IMR-90 (cell line): ENCODE measurements at regions not wholly inside any gene's neighbourhood (a gene's known extent, or its start where the extent isn't known, plus 50 kb on each side); places are given as distances from the start of the nearest gene placed in this dataset.
A peak's percentile ranks its signal among the peaks of the same experiment; 100 is the strongest.

Experiments
- ATAC-seq: fragments of 200-7000 bp; cut with Tn5 transposase; 2 replicates; pipeline ENCODE4 v1.9.1; 2020; ENCODE audit warnings: low read depth, mild to moderate bottlenecking, moderate library complexity
- BruUV-seq: library from RNA; stranded (reverse); fragments of 400-500 nt; replicated peaks from 2 replicates; lab custom pipeline; 2021; lab: Mats Ljungman, UMichigan
- CTCF ChIA-PET: fragments of 300-600 bp; formaldehyde crosslinking; extraction: SDS; loops from one replicate; lab custom pipeline; 2021; ENCODE audit warnings: antibody characterized with exemption; lab: Yijun Ruan, JAX
- POLR2A ChIA-PET: fragments of 300-600 bp; sonication (Branson Sonifier 250); formaldehyde crosslinking; loops from one replicate; lab custom pipeline; 2022; ENCODE audit warnings: antibody characterized with exemption; ENCODE audit not compliant: unreplicated experiment; lab: Charles Lee
- DNase-seq: peaks from one replicate; pipeline ENCODE4 v3.0.0; 2013
- H2AFZ ChIP-seq: replicated peaks from 2 replicates; pipeline ENCODE3; 2013; ENCODE audit warnings: low read length, mild to moderate bottlenecking; ENCODE audit not compliant: poor library complexity
- H2AK5ac ChIP-seq: 2 replicates; pipeline ENCODE4 v1.6.1; 2013; ENCODE audit warnings: low read depth, low read length, inconsistent platforms
- H2AK9ac ChIP-seq: replicated peaks from 2 replicates; pipeline ENCODE3; 2013; ENCODE audit warnings: mild to moderate bottlenecking, low read depth, low read length, moderate library complexity; ENCODE audit not compliant: poor library complexity
- H2BK120ac ChIP-seq: 2 replicates; pipeline ENCODE4 v1.6.1; 2013; ENCODE audit warnings: low read depth, low read length, inconsistent platforms
- H2BK15ac ChIP-seq: 3 replicates; pipeline ENCODE4 v1.6.1; 2013; ENCODE audit warnings: low read depth, low read length, inconsistent platforms
- H2BK20ac ChIP-seq: 2 replicates; pipeline ENCODE4 v1.6.1; 2013; ENCODE audit warnings: low read depth, mild to moderate bottlenecking, inconsistent platforms, low read length, moderate library complexity
- H2BK5ac ChIP-seq: 2 replicates; pipeline ENCODE4 v1.6.1; 2013; ENCODE audit warnings: mild to moderate bottlenecking, low read depth, low read length, inconsistent platforms; ENCODE audit not compliant: poor library complexity, severe bottlenecking
- H3K14ac ChIP-seq: replicated peaks from 2 replicates; pipeline ENCODE4 v1.6.1; 2013; ENCODE audit warnings: low read depth, low read length, inconsistent platforms
- H3K18ac ChIP-seq: 2 replicates; pipeline ENCODE4 v1.6.1; 2013; ENCODE audit warnings: low read depth, low read length, control low read depth
- H3K23ac ChIP-seq: 2 replicates; pipeline ENCODE4 v1.6.1; 2013; ENCODE audit warnings: low read depth, low read length, inconsistent platforms
- H3K27ac ChIP-seq: 2 replicates; pipeline ENCODE4 v1.5.1; 2013; ENCODE audit warnings: mild to moderate bottlenecking, control low read depth, low read length; ENCODE audit not compliant: insufficient read depth
- H3K27me3 ChIP-seq: 2 replicates; pipeline ENCODE4 v1.6.1; 2013; ENCODE audit warnings: low read length; ENCODE audit not compliant: control insufficient read depth, insufficient read depth
- H3K36me3 ChIP-seq: 2 replicates; pipeline ENCODE4 v1.6.1; 2013; ENCODE audit warnings: low read length, mixed read lengths; ENCODE audit not compliant: control insufficient read depth, insufficient read depth
- H3K4ac ChIP-seq: 2 replicates; pipeline ENCODE4 v1.6.1; 2013; ENCODE audit warnings: low read depth, low read length, inconsistent platforms
- H3K4me1 ChIP-seq: 2 replicates; pipeline ENCODE4 v1.6.1; 2013; ENCODE audit warnings: low read length, mixed read lengths; ENCODE audit not compliant: control insufficient read depth, insufficient read depth
- H3K4me2 ChIP-seq: 2 replicates; pipeline ENCODE4 v1.6.1; 2013; ENCODE audit warnings: low read depth, mild to moderate bottlenecking, control low read depth, low read length, moderate library complexity
- H3K4me3 ChIP-seq: 2 replicates; pipeline ENCODE4 v1.5.1; 2013; ENCODE audit warnings: low read depth, mild to moderate bottlenecking, control low read depth, low read length, moderate library complexity; ENCODE audit not compliant: insufficient read depth
- H3K56ac ChIP-seq: 2 replicates; pipeline ENCODE4 v1.6.1; 2013; ENCODE audit warnings: low read length, inconsistent platforms; ENCODE audit not compliant: insufficient read depth; ENCODE audit errors: extremely low read depth
- H3K79me1 ChIP-seq, 2 experiments: 2 replicates each; pipeline ENCODE4 v1.6.1; 2013; ENCODE audit warnings: low read length in 2 of 2, inconsistent platforms in 1 of 2, low read depth in 1 of 2
- H3K9ac ChIP-seq: 2 replicates; pipeline ENCODE4 v1.6.1; 2013; ENCODE audit warnings: low read depth, low read length, control low read depth
- H3K9me1 ChIP-seq: 2 replicates; pipeline ENCODE4 v1.6.1; 2013; ENCODE audit warnings: low read length, inconsistent platforms; ENCODE audit not compliant: insufficient read depth
- H3K9me3 ChIP-seq: 2 replicates; pipeline ENCODE4 v1.6.1; 2013; ENCODE audit warnings: low read length; ENCODE audit not compliant: control insufficient read depth, insufficient read depth
- H4K20me1 ChIP-seq: 2 replicates; pipeline ENCODE4 v1.6.1; 2013; ENCODE audit warnings: low read length, inconsistent platforms; ENCODE audit not compliant: insufficient read depth
- H4K5ac ChIP-seq: 2 replicates; pipeline ENCODE4 v1.6.1; 2013; ENCODE audit warnings: mild to moderate bottlenecking, low read depth, low read length, control low read depth
- H4K8ac ChIP-seq, 2 experiments: 2 replicates each; pipeline ENCODE4 v1.6.1; 2013; ENCODE audit warnings: low read depth in 2 of 2, low read length in 2 of 2, control low read depth in 1 of 2, inconsistent platforms in 1 of 2
- H4K91ac ChIP-seq: 2 replicates; pipeline ENCODE4 v1.6.1; 2013; ENCODE audit warnings: low read depth, low read length, inconsistent platforms; ENCODE audit not compliant: insufficient read depth
- RFX5 ChIP-seq: IDR thresholded peaks from 2 replicates; pipeline ENCODE4 v1.8.0; 2012; ENCODE audit warnings: low read depth, mild to moderate bottlenecking, low read length, moderate library complexity
- WGBS, 2 experiments: methylation state at CpG; one replicate each; pipeline versions ENCODE4 v1.1.5 to v1.1.7; 2013; ENCODE audit warnings: missing lambda C conversion rate in 2 of 2; ENCODE audit not compliant: insufficient read length in 1 of 2; ENCODE audit errors: extremely low coverage in 2 of 2; 5-methylcytosine and 5-hydroxymethylcytosine counted together
- dilution Hi-C: fragments of 300-500 bp; cut with HindIII; formaldehyde crosslinking; loops from one replicate; pipeline ENCODE4 v1.14.3; 2018; ENCODE audit warnings: low sequenced_read_pairs; ENCODE audit not compliant: unreplicated experiment
- in situ Hi-C: fragments of 300-500 bp; cut with MboI; formaldehyde crosslinking; loops from 3 replicates; pipeline ENCODE4 v1.14.3; 2019; ENCODE audit warnings: low sequenced_read_pairs, inconsistent platforms, mixed read lengths
- intact Hi-C: fragments of 100-400 bp; cut with micrococcal nuclease; formaldehyde crosslinking; loops from 2 replicates; pipeline ENCODE4 v1.10.0; 2022
- TF ChIP-seq, protein P1 (sequence below): conservative IDR thresholded peaks from 2 replicates; pipeline ENCODE4 v1.5.1; 2012; ENCODE audit warnings: mild to moderate bottlenecking, low read depth, low read length, improper control_type of control experiment

DNA sequence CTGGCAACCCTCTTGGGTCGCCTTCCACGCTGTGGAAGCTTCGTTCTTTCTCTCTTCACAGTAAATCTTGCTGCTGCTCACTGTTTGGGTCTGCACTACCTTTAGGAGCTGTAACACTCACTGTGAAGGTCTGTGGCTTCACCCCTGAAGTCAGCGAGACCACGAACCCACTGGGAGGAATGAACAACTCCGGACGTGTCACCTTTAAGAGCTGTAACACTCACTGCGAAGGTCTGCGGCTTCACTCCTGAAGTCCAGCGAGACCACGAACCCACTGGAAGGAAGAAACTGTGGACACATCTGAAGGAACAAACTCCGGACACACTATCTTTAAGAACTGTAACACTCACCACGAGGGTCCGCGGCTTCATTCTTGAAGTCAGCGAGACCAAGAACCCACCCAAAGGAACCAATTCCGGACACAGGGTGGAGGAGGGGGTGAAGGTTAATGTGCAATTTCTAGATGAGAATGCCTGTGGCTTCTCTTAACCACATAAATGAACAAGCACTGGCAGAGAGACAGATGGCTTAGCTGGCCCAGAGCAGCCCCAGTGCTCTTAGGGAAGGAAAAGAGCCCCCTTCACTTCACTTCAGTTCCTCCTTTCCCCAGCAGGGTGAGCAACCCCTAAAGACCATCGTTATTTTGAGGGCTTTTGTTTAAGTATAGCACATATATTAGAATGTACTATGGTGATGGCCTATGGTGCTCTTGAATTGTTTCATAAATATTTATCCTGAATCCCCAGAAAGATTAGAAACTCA is 73.0 kb downstream of the LUZP4 start:
- no peak overlapping the region for H3K4me2 ChIP-seq
- H3K27ac ChIP-seq = no peak overlapping the region
- no peak overlapping the region for H3K4ac ChIP-seq
- no peaks in the 10 kb centered on the region for H3K79me1 ChIP-seq
- no peaks in the 10 kb centered on the region for H3K36me3 ChIP-seq
- no peaks in the 10 kb centered on the region for H3K9me1 ChIP-seq
- peak; percentile 17; the same call in 1 of the 2 replicates for ATAC-seq
- DNase-seq = peak; percentile 33
- H3K9ac ChIP-seq = no peak overlapping the region
- POLR2A ChIA-PET = no interaction called here
- dilution Hi-C loops = no loop called here
- H3K18ac ChIP-seq = no peak overlapping the region
- H2BK20ac ChIP-seq = no peak overlapping the region
- TF ChIP-seq, protein P1, sequence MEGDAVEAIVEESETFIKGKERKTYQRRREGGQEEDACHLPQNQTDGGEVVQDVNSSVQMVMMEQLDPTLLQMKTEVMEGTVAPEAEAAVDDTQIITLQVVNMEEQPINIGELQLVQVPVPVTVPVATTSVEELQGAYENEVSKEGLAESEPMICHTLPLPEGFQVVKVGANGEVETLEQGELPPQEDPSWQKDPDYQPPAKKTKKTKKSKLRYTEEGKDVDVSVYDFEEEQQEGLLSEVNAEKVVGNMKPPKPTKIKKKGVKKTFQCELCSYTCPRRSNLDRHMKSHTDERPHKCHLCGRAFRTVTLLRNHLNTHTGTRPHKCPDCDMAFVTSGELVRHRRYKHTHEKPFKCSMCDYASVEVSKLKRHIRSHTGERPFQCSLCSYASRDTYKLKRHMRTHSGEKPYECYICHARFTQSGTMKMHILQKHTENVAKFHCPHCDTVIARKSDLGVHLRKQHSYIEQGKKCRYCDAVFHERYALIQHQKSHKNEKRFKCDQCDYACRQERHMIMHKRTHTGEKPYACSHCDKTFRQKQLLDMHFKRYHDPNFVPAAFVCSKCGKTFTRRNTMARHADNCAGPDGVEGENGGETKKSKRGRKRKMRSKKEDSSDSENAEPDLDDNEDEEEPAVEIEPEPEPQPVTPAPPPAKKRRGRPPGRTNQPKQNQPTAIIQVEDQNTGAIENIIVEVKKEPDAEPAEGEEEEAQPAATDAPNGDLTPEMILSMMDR = 0 out of 2 replicates have a peak, but pooled peaks have one; percentile 20
- no peak for TF ChIP-seq RFX5
- no peak overlapping the region for H4K8ac ChIP-seq
- H3K14ac ChIP-seq = no peak overlapping the region
- H2AK5ac ChIP-seq = no peak overlapping the region
- in situ Hi-C loops = no loop called here
- no peak overlapping the region for H3K56ac ChIP-seq
- no peak overlapping the region for H2BK15ac ChIP-seq
- H3K4me1 ChIP-seq = peaks cover 3% of the 10 kb centered on the region
- H3K9me3 ChIP-seq = no peaks in the 10 kb centered on the region
- no peak overlapping the region for H2AK9ac ChIP-seq
- H3K23ac ChIP-seq = no peak overlapping the region
- H4K5ac ChIP-seq = no peak overlapping the region
- H3K4me3 ChIP-seq = no peak overlapping the region
- H2AFZ ChIP-seq = no peak overlapping the region
- peaks cover 4% of the 10 kb centered on the region for H3K27me3 ChIP-seq
- no peak overlapping the region for H4K91ac ChIP-seq
- CTCF ChIA-PET = interaction anchor here (0.5 to 0.6 kb wide), 2 partner anchors 29 to 317 kb away, joined by 3 to 6 read pairs; no protein-coding TSS in a partner anchor
- no peak overlapping the region for H2BK5ac ChIP-seq
- H2BK120ac ChIP-seq = no peak overlapping the region
- H4K20me1 ChIP-seq = no peaks in the 10 kb centered on the region
- BruUV-seq = no TSS peak
- 90% methylated on average over 4 of the region's 18 CpGs; no CpG with 5 or more reads in 1 of the 2 experiments for WGBS, 2 experiments
- intact Hi-C loops = no loop called here
